IMR-90 (cell line): ENCODE measurements at regions not wholly inside any gene's neighbourhood (a gene's known extent, or its start where the extent isn't known, plus 50 kb on each side); places are given as distances from the start of the nearest gene placed in this dataset.

Source experiments
- ATAC-seq: fragments of 200-7000 bp; cut with Tn5 transposase; 2 replicates; pipeline ENCODE4 v1.9.1; 2020; ENCODE audit warnings: low read depth, mild to moderate bottlenecking, moderate library complexity
- BruUV-seq: library from RNA; stranded (reverse); fragments of 400-500 nt; replicated peaks from 2 replicates; lab custom pipeline; 2021; lab: Mats Ljungman, UMichigan
- CTCF ChIA-PET: fragments of 300-600 bp; formaldehyde crosslinking; extraction: SDS; loops from one replicate; lab custom pipeline; 2021; ENCODE audit warnings: antibody characterized with exemption; lab: Yijun Ruan, JAX
- POLR2A ChIA-PET: fragments of 300-600 bp; sonication (Branson Sonifier 250); formaldehyde crosslinking; loops from one replicate; lab custom pipeline; 2022; ENCODE audit warnings: antibody characterized with exemption; ENCODE audit not compliant: unreplicated experiment; lab: Charles Lee
- DNase-seq: peaks from one replicate; pipeline ENCODE4 v3.0.0; 2013
- H2AFZ ChIP-seq: replicated peaks from 2 replicates; pipeline ENCODE3; 2013; ENCODE audit warnings: low read length, mild to moderate bottlenecking; ENCODE audit not compliant: poor library complexity
- H2AK5ac ChIP-seq: 2 replicates; pipeline ENCODE4 v1.6.1; 2013; ENCODE audit warnings: low read depth, low read length, inconsistent platforms
- H2AK9ac ChIP-seq: replicated peaks from 2 replicates; pipeline ENCODE3; 2013; ENCODE audit warnings: mild to moderate bottlenecking, low read depth, low read length, moderate library complexity; ENCODE audit not compliant: poor library complexity
- H2BK120ac ChIP-seq: 2 replicates; pipeline ENCODE4 v1.6.1; 2013; ENCODE audit warnings: low read depth, low read length, inconsistent platforms
- H2BK15ac ChIP-seq: 3 replicates; pipeline ENCODE4 v1.6.1; 2013; ENCODE audit warnings: low read depth, low read length, inconsistent platforms
- H2BK20ac ChIP-seq: 2 replicates; pipeline ENCODE4 v1.6.1; 2013; ENCODE audit warnings: low read depth, mild to moderate bottlenecking, inconsistent platforms, low read length, moderate library complexity
- H2BK5ac ChIP-seq: 2 replicates; pipeline ENCODE4 v1.6.1; 2013; ENCODE audit warnings: mild to moderate bottlenecking, low read depth, low read length, inconsistent platforms; ENCODE audit not compliant: poor library complexity, severe bottlenecking
- H3K14ac ChIP-seq: replicated peaks from 2 replicates; pipeline ENCODE4 v1.6.1; 2013; ENCODE audit warnings: low read depth, low read length, inconsistent platforms
- H3K18ac ChIP-seq: 2 replicates; pipeline ENCODE4 v1.6.1; 2013; ENCODE audit warnings: low read depth, low read length, control low read depth
- H3K23ac ChIP-seq: 2 replicates; pipeline ENCODE4 v1.6.1; 2013; ENCODE audit warnings: low read depth, low read length, inconsistent platforms
- H3K27ac ChIP-seq: 2 replicates; pipeline ENCODE4 v1.5.1; 2013; ENCODE audit warnings: mild to moderate bottlenecking, control low read depth, low read length; ENCODE audit not compliant: insufficient read depth
- H3K27me3 ChIP-seq: 2 replicates; pipeline ENCODE4 v1.6.1; 2013; ENCODE audit warnings: low read length; ENCODE audit not compliant: control insufficient read depth, insufficient read depth
- H3K36me3 ChIP-seq: 2 replicates; pipeline ENCODE4 v1.6.1; 2013; ENCODE audit warnings: low read length, mixed read lengths; ENCODE audit not compliant: control insufficient read depth, insufficient read depth
- H3K4ac ChIP-seq: 2 replicates; pipeline ENCODE4 v1.6.1; 2013; ENCODE audit warnings: low read depth, low read length, inconsistent platforms
- H3K4me1 ChIP-seq: 2 replicates; pipeline ENCODE4 v1.6.1; 2013; ENCODE audit warnings: low read length, mixed read lengths; ENCODE audit not compliant: control insufficient read depth, insufficient read depth
- H3K4me2 ChIP-seq: 2 replicates; pipeline ENCODE4 v1.6.1; 2013; ENCODE audit warnings: low read depth, mild to moderate bottlenecking, control low read depth, low read length, moderate library complexity
- H3K4me3 ChIP-seq: 2 replicates; pipeline ENCODE4 v1.5.1; 2013; ENCODE audit warnings: low read depth, mild to moderate bottlenecking, control low read depth, low read length, moderate library complexity; ENCODE audit not compliant: insufficient read depth
- H3K56ac ChIP-seq: 2 replicates; pipeline ENCODE4 v1.6.1; 2013; ENCODE audit warnings: low read length, inconsistent platforms; ENCODE audit not compliant: insufficient read depth; ENCODE audit errors: extremely low read depth
- H3K79me1 ChIP-seq, 2 experiments: 2 replicates each; pipeline ENCODE4 v1.6.1; 2013; ENCODE audit warnings: low read length in 2 of 2, inconsistent platforms in 1 of 2, low read depth in 1 of 2
- H3K9ac ChIP-seq: 2 replicates; pipeline ENCODE4 v1.6.1; 2013; ENCODE audit warnings: low read depth, low read length, control low read depth
- H3K9me1 ChIP-seq: 2 replicates; pipeline ENCODE4 v1.6.1; 2013; ENCODE audit warnings: low read length, inconsistent platforms; ENCODE audit not compliant: insufficient read depth
- H3K9me3 ChIP-seq: 2 replicates; pipeline ENCODE4 v1.6.1; 2013; ENCODE audit warnings: low read length; ENCODE audit not compliant: control insufficient read depth, insufficient read depth
- H4K20me1 ChIP-seq: 2 replicates; pipeline ENCODE4 v1.6.1; 2013; ENCODE audit warnings: low read length, inconsistent platforms; ENCODE audit not compliant: insufficient read depth
- H4K5ac ChIP-seq: 2 replicates; pipeline ENCODE4 v1.6.1; 2013; ENCODE audit warnings: mild to moderate bottlenecking, low read depth, low read length, control low read depth
- H4K8ac ChIP-seq, 2 experiments: 2 replicates each; pipeline ENCODE4 v1.6.1; 2013; ENCODE audit warnings: low read depth in 2 of 2, low read length in 2 of 2, control low read depth in 1 of 2, inconsistent platforms in 1 of 2
- H4K91ac ChIP-seq: 2 replicates; pipeline ENCODE4 v1.6.1; 2013; ENCODE audit warnings: low read depth, low read length, inconsistent platforms; ENCODE audit not compliant: insufficient read depth
- BHLHE40 ChIP-seq: fragments of 150-350 bp; IDR thresholded peaks from 2 replicates; pipeline ENCODE4 v1.6.1; 2016; ENCODE audit warnings: mild to moderate bottlenecking, low read depth, low read length
- CTCF ChIP-seq: conservative IDR thresholded peaks from 2 replicates; pipeline ENCODE4 v1.5.1; 2012; ENCODE audit warnings: mild to moderate bottlenecking, low read depth, low read length, improper control_type of control experiment
- ELK1 ChIP-seq: fragments of 150-350 bp; IDR thresholded peaks from 2 replicates; pipeline ENCODE4 v1.6.1; 2016; ENCODE audit warnings: low read depth, mild to moderate bottlenecking, low read length, moderate library complexity, borderline replicate concordance
- MAFK ChIP-seq: IDR thresholded peaks from 2 replicates; pipeline ENCODE4 v1.6.1; 2012; ENCODE audit warnings: low read depth, low read length, improper control_type of control experiment
- POLR2A ChIP-seq: IDR thresholded peaks from 2 replicates; pipeline ENCODE4 v1.6.1; 2012; ENCODE audit warnings: mild to moderate bottlenecking, low read depth, low read length
- SMC3 ChIP-seq: fragments of 150-350 bp; IDR thresholded peaks from 2 replicates; pipeline ENCODE4 v1.6.1; 2016; ENCODE audit warnings: low read depth, mild to moderate bottlenecking, antibody characterized with exemption, low read length, moderate library complexity
- dilution Hi-C: fragments of 300-500 bp; cut with HindIII; formaldehyde crosslinking; loops from one replicate; pipeline ENCODE4 v1.14.3; 2018; ENCODE audit warnings: low sequenced_read_pairs; ENCODE audit not compliant: unreplicated experiment
- in situ Hi-C: fragments of 300-500 bp; cut with MboI; formaldehyde crosslinking; loops from 3 replicates; pipeline ENCODE4 v1.14.3; 2019; ENCODE audit warnings: low sequenced_read_pairs, inconsistent platforms, mixed read lengths
- intact Hi-C: fragments of 100-400 bp; cut with micrococcal nuclease; formaldehyde crosslinking; loops from 2 replicates; pipeline ENCODE4 v1.10.0; 2022

DNA sequence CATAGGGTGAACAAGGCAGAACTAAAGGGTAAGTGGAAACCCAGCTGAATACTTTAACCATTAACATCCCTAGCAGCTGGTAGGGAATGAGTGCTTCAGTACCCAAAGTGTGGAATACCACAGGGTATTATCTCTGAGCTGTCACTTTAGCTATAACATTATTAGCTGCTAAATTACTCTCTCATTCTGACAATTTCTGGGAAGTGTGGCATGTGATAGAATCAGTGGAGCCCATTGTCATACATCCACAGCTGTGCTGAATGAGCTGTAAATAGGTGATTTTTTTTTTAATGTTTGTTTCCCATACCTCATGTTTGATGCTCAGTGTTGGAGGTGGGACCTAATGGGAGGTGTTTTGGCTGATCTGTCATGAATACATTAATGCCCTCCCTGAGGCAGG is 894.3 kb downstream of the DIPK2A start:
- ATAC-seq (no peak), DNase-seq (no peak)
- Histone ChIP-seq H3K23ac (no peak overlapping the region), H3K9ac (no peak overlapping the region), H3K79me1 (no peaks in the 10 kb centered on the region), H3K36me3 (no peaks in the 10 kb centered on the region), H2BK20ac (no peak overlapping the region), H2BK5ac (no peak overlapping the region), H4K91ac (no peak overlapping the region), H3K27me3 (no peaks in the 10 kb centered on the region), H3K4me3 (no peak overlapping the region), H3K4me1 (no peaks in the 10 kb centered on the region), H3K4me2 (no peak overlapping the region), H2AFZ (no peak overlapping the region), H3K27ac (no peak overlapping the region), H2AK5ac (no peak overlapping the region), H3K9me3 (peaks cover 2% of the 10 kb centered on the region; the same call in 1 of the 2 replicates), H2BK15ac (no peak overlapping the region), H4K20me1 (no peaks in the 10 kb centered on the region), H3K9me1 (no peaks in the 10 kb centered on the region), H2BK120ac (no peak overlapping the region), H3K56ac (no peak overlapping the region), H3K14ac (no peak overlapping the region), H2AK9ac (no peak overlapping the region), H3K18ac (no peak overlapping the region), H4K5ac (no peak overlapping the region), H4K8ac (no peak overlapping the region), H3K4ac (no peak overlapping the region)
- dilution Hi-C loops (no loop called here), in situ Hi-C loops (no loop called here), intact Hi-C loops (no loop called here)
- ChIA-PET POLR2A (no interaction called here), CTCF (no interaction called here)
- TF ChIP-seq BHLHE40 (no peak), POLR2A (no peak), ELK1 (no peak), CTCF (no peak), SMC3 (no peak), MAFK (no peak)
- no TSS peak for BruUV-seq
